NCI-H345 treated with DMSO at 0.1 percent for 48 hours (cell line): ENCODE measurements at regions not wholly inside any gene's neighbourhood (a gene's known extent, or its start where the extent isn't known, plus 50 kb on each side); places are given as distances from the start of the nearest gene placed in this dataset.

Source experiments
- DNase-seq: peaks from one replicate; lab custom pipeline; 2025; ENCODE audit not compliant: unreplicated experiment; lab: John Stamatoyannopoulos, UW

DNA sequence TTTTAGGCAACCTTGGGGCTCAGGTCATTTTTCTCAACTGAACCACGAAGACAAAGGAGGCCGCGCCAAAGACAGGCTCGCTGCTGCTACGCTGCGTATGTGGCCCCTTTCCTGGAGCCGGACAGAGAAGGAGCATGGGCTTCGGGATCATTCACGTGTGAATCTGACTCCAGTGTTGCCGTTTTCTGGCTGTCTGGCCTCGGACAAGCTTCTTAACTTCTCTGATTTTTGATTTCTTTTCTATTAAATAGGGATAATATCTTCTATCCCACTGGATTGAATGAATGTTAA lies 50.8 kb upstream of the ZNF366 start:
- DNase-seq: no peak

DNA sequence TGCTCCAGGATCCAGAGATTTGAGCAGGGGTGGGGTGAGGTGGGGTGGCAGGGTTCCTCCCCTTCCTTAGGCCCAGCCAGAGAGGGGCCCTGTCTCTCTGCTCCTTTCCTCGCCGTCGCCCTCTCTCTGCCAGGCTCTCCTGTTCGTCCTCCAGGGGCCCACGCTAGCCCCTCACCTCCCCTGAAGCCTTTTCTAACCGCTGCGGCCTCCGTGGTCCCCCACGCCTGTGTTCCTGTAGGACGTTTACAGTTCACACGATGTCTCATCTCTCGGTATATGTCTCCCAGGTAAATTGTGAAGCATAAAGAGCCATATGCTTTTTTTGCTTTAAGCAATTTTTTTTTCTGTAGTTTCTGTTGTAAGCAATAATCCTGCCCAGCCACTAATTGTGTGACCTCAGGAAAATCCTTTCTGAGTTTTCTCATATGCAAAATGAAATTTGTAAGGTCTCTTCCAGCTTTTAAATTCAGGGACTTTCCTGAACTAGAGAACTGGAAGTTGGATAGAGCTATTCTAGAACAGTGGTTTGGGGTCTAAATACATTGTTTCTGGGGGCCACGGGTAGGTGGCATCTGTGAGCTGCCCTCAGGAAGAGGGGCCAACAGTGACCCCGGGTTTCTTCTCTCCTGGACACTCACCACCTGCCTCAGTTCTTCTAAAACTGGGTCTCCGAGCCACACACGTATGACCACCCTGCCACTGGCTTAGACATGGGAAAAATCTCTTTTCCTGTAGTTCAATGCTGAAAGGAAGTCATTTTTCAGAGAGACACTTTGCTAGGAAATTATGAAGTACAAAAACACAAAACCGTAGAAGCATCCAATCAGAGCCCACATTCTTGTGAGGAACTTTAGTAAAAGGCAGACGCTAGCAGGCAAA lies 50.2 kb upstream of the ZNF366 start:
- no peak for DNase-seq
